Rectal smooth muscle tissue (tissue), 1 donor: ENCODE measurements at regions not wholly inside any gene's neighbourhood (a gene's known extent, or its start where the extent isn't known, plus 50 kb on each side); places are given as distances from the start of the nearest gene placed in this dataset.
"Not testable (repeated sequence)": the region's sequence is repeated elsewhere in the genome, so short reads cannot be mapped to it uniquely, and the experiment has no call there.

Experiments used
- H3K27ac ChIP-seq: one replicate; pipeline ENCODE4 v1.7.0; 2013; ENCODE audit warnings: low read depth, low read length, inconsistent platforms
- H3K27me3 ChIP-seq: one replicate; pipeline ENCODE4 v1.7.0; 2013; ENCODE audit warnings: low read length; ENCODE audit not compliant: control insufficient read depth, insufficient read depth
- H3K36me3 ChIP-seq: one replicate; pipeline ENCODE4 v1.7.0; 2013; ENCODE audit warnings: low read length; ENCODE audit not compliant: control insufficient read depth, insufficient read depth
- H3K4me1 ChIP-seq: one replicate; pipeline ENCODE4 v1.7.0; 2013; ENCODE audit warnings: low read length; ENCODE audit not compliant: control insufficient read depth, insufficient read depth
- H3K4me3 ChIP-seq: one replicate; pipeline ENCODE4 v1.7.0; 2013; ENCODE audit warnings: low read length
- H3K9ac ChIP-seq: one replicate; pipeline ENCODE4 v1.7.0; 2013; ENCODE audit warnings: low read length

- no peaks in the 10 kb centered on the region for H3K27me3 ChIP-seq
- no peaks in the 10 kb centered on the region for H3K36me3 ChIP-seq
- H3K4me1 ChIP-seq, result no peaks in the 10 kb centered on the region
- no peak overlapping the region for H3K4me3 ChIP-seq
- H3K27ac ChIP-seq, result no peak overlapping the region
- H3K9ac ChIP-seq, result no peak overlapping the region
Measured at GRCh38 chr12:114820796-114821195, 136.8 kb upstream of the TBX3 start.

GRCh38 chr12:114817571-114818425, 133.8 kb upstream of the TBX3 start:
- Histone ChIP-seq H3K27ac (no peak overlapping the region), H3K4me3 (no peak overlapping the region), H3K27me3 (no peaks in the 10 kb centered on the region), H3K4me1 (no peaks in the 10 kb centered on the region), H3K9ac (no peak overlapping the region), H3K36me3 (no peaks in the 10 kb centered on the region)

GRCh38 chr12:114815026-114815795, 131.2 kb upstream of the TBX3 start:
- Histone ChIP-seq H3K4me3 (no peak overlapping the region), H3K27me3 (no peaks in the 10 kb centered on the region), H3K27ac (no peak overlapping the region), H3K36me3 (no peaks in the 10 kb centered on the region), H3K9ac (no peak overlapping the region), H3K4me1 (no peaks in the 10 kb centered on the region)

GRCh38 chr12:114812858-114813761, 129.1 kb upstream of the TBX3 start:
- H3K9ac ChIP-seq, result no peak overlapping the region
- H3K36me3 ChIP-seq, result no peaks in the 10 kb centered on the region
- no peak overlapping the region for H3K4me3 ChIP-seq
- no peaks in the 10 kb centered on the region for H3K4me1 ChIP-seq
- no peaks in the 10 kb centered on the region for H3K27me3 ChIP-seq
- no peak overlapping the region for H3K27ac ChIP-seq

GRCh38 chr12:114812384-114812783, 128.4 kb upstream of the TBX3 start:
- Histone ChIP-seq H3K27me3 (no peaks in the 10 kb centered on the region), H3K9ac (no peak overlapping the region), H3K36me3 (no peaks in the 10 kb centered on the region), H3K4me1 (no peaks in the 10 kb centered on the region), H3K4me3 (no peak overlapping the region), H3K27ac (no peak overlapping the region)

GRCh38 chr12:114809097-114809496, 125.1 kb upstream of the TBX3 start:
- H3K36me3 ChIP-seq, result no peaks in the 10 kb centered on the region
- no peak overlapping the region for H3K27ac ChIP-seq
- no peak overlapping the region for H3K4me3 ChIP-seq
- H3K4me1 ChIP-seq, result no peaks in the 10 kb centered on the region
- H3K27me3 ChIP-seq, result no peaks in the 10 kb centered on the region
- no peak overlapping the region for H3K9ac ChIP-seq

GRCh38 chr12:114801381-114801780, 117.4 kb upstream of the TBX3 start:
- not testable (repeated sequence) for H3K4me3 ChIP-seq, H3K27me3 ChIP-seq, H3K9ac ChIP-seq, H3K4me1 ChIP-seq, H3K36me3 ChIP-seq, H3K27ac ChIP-seq

- not testable (repeated sequence) for H3K27me3 ChIP-seq, H3K27ac ChIP-seq, H3K9ac ChIP-seq, H3K4me3 ChIP-seq, H3K36me3 ChIP-seq, H3K4me1 ChIP-seq
Measured at GRCh38 chr12:114800566-114800965, 116.6 kb upstream of the TBX3 start.

GRCh38 chr12:114799574-114800487, 115.9 kb upstream of the TBX3 start:
- Histone ChIP-seq H3K9ac (no peak overlapping the region), H3K27me3 (no peaks in the 10 kb centered on the region), H3K4me1 (no peaks in the 10 kb centered on the region), H3K4me3 (no peak overlapping the region), H3K36me3 (no peaks in the 10 kb centered on the region), H3K27ac (no peak overlapping the region)

GRCh38 chr12:114794049-114794558, 110.1 kb upstream of the TBX3 start:
- Histone ChIP-seq H3K9ac (no peak overlapping the region), H3K36me3 (no peaks in the 10 kb centered on the region), H3K4me1 (no peaks in the 10 kb centered on the region), H3K27ac (no peak overlapping the region), H3K4me3 (no peak overlapping the region), H3K27me3 (no peaks in the 10 kb centered on the region)

GRCh38 chr12:114790276-114790675, 106.3 kb upstream of the TBX3 start:
- no peak overlapping the region for H3K4me3 ChIP-seq
- no peaks in the 10 kb centered on the region for H3K27me3 ChIP-seq
- H3K36me3 ChIP-seq, result no peaks in the 10 kb centered on the region
- no peak overlapping the region for H3K27ac ChIP-seq
- no peak overlapping the region for H3K9ac ChIP-seq
- no peaks in the 10 kb centered on the region for H3K4me1 ChIP-seq
